IMR-90 (cell line): ENCODE measurements at regions not wholly inside any gene's neighbourhood (a gene's known extent, or its start where the extent isn't known, plus 50 kb on each side); places are given as distances from the start of the nearest gene placed in this dataset.

ENCODE experiments used
- ATAC-seq: fragments of 200-7000 bp; cut with Tn5 transposase; 2 replicates; pipeline ENCODE4 v1.9.1; 2020; ENCODE audit warnings: low read depth, mild to moderate bottlenecking, moderate library complexity
- BruUV-seq: library from RNA; stranded (reverse); fragments of 400-500 nt; replicated peaks from 2 replicates; lab custom pipeline; 2021; lab: Mats Ljungman, UMichigan
- CTCF ChIA-PET: fragments of 300-600 bp; formaldehyde crosslinking; extraction: SDS; loops from one replicate; lab custom pipeline; 2021; ENCODE audit warnings: antibody characterized with exemption; lab: Yijun Ruan, JAX
- POLR2A ChIA-PET: fragments of 300-600 bp; sonication (Branson Sonifier 250); formaldehyde crosslinking; loops from one replicate; lab custom pipeline; 2022; ENCODE audit warnings: antibody characterized with exemption; ENCODE audit not compliant: unreplicated experiment; lab: Charles Lee
- DNase-seq: peaks from one replicate; pipeline ENCODE4 v3.0.0; 2013
- H2AFZ ChIP-seq: replicated peaks from 2 replicates; pipeline ENCODE3; 2013; ENCODE audit warnings: low read length, mild to moderate bottlenecking; ENCODE audit not compliant: poor library complexity
- H2AK5ac ChIP-seq: 2 replicates; pipeline ENCODE4 v1.6.1; 2013; ENCODE audit warnings: low read depth, low read length, inconsistent platforms
- H2AK9ac ChIP-seq: replicated peaks from 2 replicates; pipeline ENCODE3; 2013; ENCODE audit warnings: mild to moderate bottlenecking, low read depth, low read length, moderate library complexity; ENCODE audit not compliant: poor library complexity
- H2BK120ac ChIP-seq: 2 replicates; pipeline ENCODE4 v1.6.1; 2013; ENCODE audit warnings: low read depth, low read length, inconsistent platforms
- H2BK15ac ChIP-seq: 3 replicates; pipeline ENCODE4 v1.6.1; 2013; ENCODE audit warnings: low read depth, low read length, inconsistent platforms
- H2BK20ac ChIP-seq: 2 replicates; pipeline ENCODE4 v1.6.1; 2013; ENCODE audit warnings: low read depth, mild to moderate bottlenecking, inconsistent platforms, low read length, moderate library complexity
- H2BK5ac ChIP-seq: 2 replicates; pipeline ENCODE4 v1.6.1; 2013; ENCODE audit warnings: mild to moderate bottlenecking, low read depth, low read length, inconsistent platforms; ENCODE audit not compliant: poor library complexity, severe bottlenecking
- H3K14ac ChIP-seq: replicated peaks from 2 replicates; pipeline ENCODE4 v1.6.1; 2013; ENCODE audit warnings: low read depth, low read length, inconsistent platforms
- H3K18ac ChIP-seq: 2 replicates; pipeline ENCODE4 v1.6.1; 2013; ENCODE audit warnings: low read depth, low read length, control low read depth
- H3K23ac ChIP-seq: 2 replicates; pipeline ENCODE4 v1.6.1; 2013; ENCODE audit warnings: low read depth, low read length, inconsistent platforms
- H3K27ac ChIP-seq: 2 replicates; pipeline ENCODE4 v1.5.1; 2013; ENCODE audit warnings: mild to moderate bottlenecking, control low read depth, low read length; ENCODE audit not compliant: insufficient read depth
- H3K27me3 ChIP-seq: 2 replicates; pipeline ENCODE4 v1.6.1; 2013; ENCODE audit warnings: low read length; ENCODE audit not compliant: control insufficient read depth, insufficient read depth
- H3K36me3 ChIP-seq: 2 replicates; pipeline ENCODE4 v1.6.1; 2013; ENCODE audit warnings: low read length, mixed read lengths; ENCODE audit not compliant: control insufficient read depth, insufficient read depth
- H3K4ac ChIP-seq: 2 replicates; pipeline ENCODE4 v1.6.1; 2013; ENCODE audit warnings: low read depth, low read length, inconsistent platforms
- H3K4me1 ChIP-seq: 2 replicates; pipeline ENCODE4 v1.6.1; 2013; ENCODE audit warnings: low read length, mixed read lengths; ENCODE audit not compliant: control insufficient read depth, insufficient read depth
- H3K4me2 ChIP-seq: 2 replicates; pipeline ENCODE4 v1.6.1; 2013; ENCODE audit warnings: low read depth, mild to moderate bottlenecking, control low read depth, low read length, moderate library complexity
- H3K4me3 ChIP-seq: 2 replicates; pipeline ENCODE4 v1.5.1; 2013; ENCODE audit warnings: low read depth, mild to moderate bottlenecking, control low read depth, low read length, moderate library complexity; ENCODE audit not compliant: insufficient read depth
- H3K56ac ChIP-seq: 2 replicates; pipeline ENCODE4 v1.6.1; 2013; ENCODE audit warnings: low read length, inconsistent platforms; ENCODE audit not compliant: insufficient read depth; ENCODE audit errors: extremely low read depth
- H3K79me1 ChIP-seq, 2 experiments: 2 replicates each; pipeline ENCODE4 v1.6.1; 2013; ENCODE audit warnings: low read length in 2 of 2, inconsistent platforms in 1 of 2, low read depth in 1 of 2
- H3K9ac ChIP-seq: 2 replicates; pipeline ENCODE4 v1.6.1; 2013; ENCODE audit warnings: low read depth, low read length, control low read depth
- H3K9me1 ChIP-seq: 2 replicates; pipeline ENCODE4 v1.6.1; 2013; ENCODE audit warnings: low read length, inconsistent platforms; ENCODE audit not compliant: insufficient read depth
- H3K9me3 ChIP-seq: 2 replicates; pipeline ENCODE4 v1.6.1; 2013; ENCODE audit warnings: low read length; ENCODE audit not compliant: control insufficient read depth, insufficient read depth
- H4K20me1 ChIP-seq: 2 replicates; pipeline ENCODE4 v1.6.1; 2013; ENCODE audit warnings: low read length, inconsistent platforms; ENCODE audit not compliant: insufficient read depth
- H4K5ac ChIP-seq: 2 replicates; pipeline ENCODE4 v1.6.1; 2013; ENCODE audit warnings: mild to moderate bottlenecking, low read depth, low read length, control low read depth
- H4K8ac ChIP-seq, 2 experiments: 2 replicates each; pipeline ENCODE4 v1.6.1; 2013; ENCODE audit warnings: low read depth in 2 of 2, low read length in 2 of 2, control low read depth in 1 of 2, inconsistent platforms in 1 of 2
- H4K91ac ChIP-seq: 2 replicates; pipeline ENCODE4 v1.6.1; 2013; ENCODE audit warnings: low read depth, low read length, inconsistent platforms; ENCODE audit not compliant: insufficient read depth
- CEBPB ChIP-seq: IDR thresholded peaks from 2 replicates; pipeline ENCODE4 v1.6.1; 2012; ENCODE audit warnings: low read depth, low read length, improper control_type of control experiment
- MXI1 ChIP-seq: IDR thresholded peaks from 2 replicates; pipeline ENCODE4 v1.6.1; 2012; ENCODE audit warnings: low read depth, mild to moderate bottlenecking, low read length, moderate library complexity, borderline replicate concordance
- RCOR1 ChIP-seq: IDR thresholded peaks from 2 replicates; pipeline ENCODE4 v1.6.1; 2012; ENCODE audit warnings: mild to moderate bottlenecking, low read length, improper control_type of control experiment; ENCODE audit not compliant: insufficient replicate concordance
- SMC3 ChIP-seq: fragments of 150-350 bp; IDR thresholded peaks from 2 replicates; pipeline ENCODE4 v1.6.1; 2016; ENCODE audit warnings: low read depth, mild to moderate bottlenecking, antibody characterized with exemption, low read length, moderate library complexity
- WGBS, 2 experiments: methylation state at CpG; one replicate each; pipeline versions ENCODE4 v1.1.5 to v1.1.7; 2013; ENCODE audit warnings: missing lambda C conversion rate in 2 of 2; ENCODE audit not compliant: insufficient read length in 1 of 2; ENCODE audit errors: extremely low coverage in 2 of 2; 5-methylcytosine and 5-hydroxymethylcytosine counted together
- dilution Hi-C: fragments of 300-500 bp; cut with HindIII; formaldehyde crosslinking; loops from one replicate; pipeline ENCODE4 v1.14.3; 2018; ENCODE audit warnings: low sequenced_read_pairs; ENCODE audit not compliant: unreplicated experiment
- in situ Hi-C: fragments of 300-500 bp; cut with MboI; formaldehyde crosslinking; loops from 3 replicates; pipeline ENCODE4 v1.14.3; 2019; ENCODE audit warnings: low sequenced_read_pairs, inconsistent platforms, mixed read lengths
- intact Hi-C: fragments of 100-400 bp; cut with micrococcal nuclease; formaldehyde crosslinking; loops from 2 replicates; pipeline ENCODE4 v1.10.0; 2022

DNA sequence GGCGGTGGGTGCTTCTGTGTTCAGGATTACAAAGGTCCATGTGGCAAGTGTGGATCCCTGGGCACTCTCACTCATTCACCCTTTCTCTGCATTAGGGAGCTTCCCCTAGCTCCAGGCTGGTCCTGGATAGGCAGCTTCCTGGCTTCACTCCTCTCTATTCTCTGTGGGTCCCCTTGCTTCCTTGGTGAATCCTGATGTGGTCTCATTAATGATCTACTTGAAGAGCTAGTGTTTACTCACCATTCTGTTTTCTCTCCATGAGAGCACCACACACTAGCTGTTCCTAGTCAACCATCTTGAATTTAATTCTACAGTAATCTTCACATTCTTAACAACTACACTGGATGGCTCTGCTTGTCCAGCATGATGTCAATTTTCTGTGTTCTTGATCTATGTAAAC is 90.0 kb upstream of the PLPPR1 start:
- in situ Hi-C loops (no loop called here), dilution Hi-C loops (no loop called here), intact Hi-C loops (no loop called here)
- no peak overlapping the region for H3K14ac ChIP-seq
- H3K4me1 ChIP-seq: no peaks in the 10 kb centered on the region
- no peak overlapping the region for H3K4me2 ChIP-seq
- no peak overlapping the region for H3K9ac ChIP-seq
- no peak overlapping the region for H2AK5ac ChIP-seq
- no peak for TF ChIP-seq MXI1
- TF ChIP-seq SMC3: no peak
- no peak for TF ChIP-seq RCOR1
- no peak for TF ChIP-seq CEBPB
- ATAC-seq (no peak), DNase-seq (no peak)
- no peak overlapping the region for H4K5ac ChIP-seq
- POLR2A ChIA-PET: no interaction called here
- CTCF ChIA-PET: no interaction called here
- H2AFZ ChIP-seq: no peak overlapping the region
- H4K8ac ChIP-seq: no peak overlapping the region
- no peak overlapping the region for H3K18ac ChIP-seq
- no TSS peak for BruUV-seq
- no peak overlapping the region for H3K27ac ChIP-seq
- no peaks in the 10 kb centered on the region for H3K36me3 ChIP-seq
- no peak overlapping the region for H2BK20ac ChIP-seq
- H2AK9ac ChIP-seq: no peak overlapping the region
- H2BK5ac ChIP-seq: no peak overlapping the region
- no peaks in the 10 kb centered on the region for H3K9me1 ChIP-seq
- H3K4me3 ChIP-seq: no peak overlapping the region
- H3K27me3 ChIP-seq: no peaks in the 10 kb centered on the region
- no peak overlapping the region for H3K4ac ChIP-seq
- H2BK15ac ChIP-seq: no peak overlapping the region
- no peak overlapping the region for H3K23ac ChIP-seq
- no peak overlapping the region for H4K91ac ChIP-seq
- no peak overlapping the region for H2BK120ac ChIP-seq
- H3K79me1 ChIP-seq: no peaks in the 10 kb centered on the region
- no peak overlapping the region for H3K56ac ChIP-seq
- H3K9me3 ChIP-seq: peaks cover 16% of the 10 kb centered on the region
- no peaks in the 10 kb centered on the region for H4K20me1 ChIP-seq
- WGBS, 2 experiments: no CpG with 5 or more reads among the region's 1 CpG
